ENCODE measurements at regions not wholly inside any gene's neighbourhood (a gene's known extent, or its start where the extent isn't known, plus 50 kb on each side); places are given as distances from the start of the nearest gene placed in this dataset.

- TF ChIP-seq TCF12 (IDR thresholded peaks at IDR 0.05; ENCODE audit: low read depth) (no peak), REST (IDR thresholded peaks at IDR 0.05; ENCODE audit: low read depth) (no peak), MAX (IDR thresholded peaks at IDR 0.05) (no peak), TAF1 (IDR thresholded peaks at IDR 0.05; ENCODE audit: low read depth) (no peak), NFIC (IDR thresholded peaks at IDR 0.05) (no peak), EP300 (IDR thresholded peaks at IDR 0.05; ENCODE audit: borderline replicate concordance) (no peak), TEAD4 (IDR thresholded peaks at IDR 0.05) (no peak), EGR1 (IDR thresholded peaks at IDR 0.05) (no peak), YY1 (IDR thresholded peaks at IDR 0.05; ENCODE audit: low read depth) (no peak), RAD21 (IDR thresholded peaks at IDR 0.05; ENCODE audit: low read depth) (no peak)
Measured at GRCh38 chr15:91482799-91483198, 370.7 kb upstream of the SLCO3A1 start.

- TF ChIP-seq TEAD4 (IDR thresholded peaks at IDR 0.05) (no peak), EP300 (IDR thresholded peaks at IDR 0.05; ENCODE audit: borderline replicate concordance) (no peak), CEBPB (IDR thresholded peaks at IDR 0.05) (no peak), FOXM1 (IDR thresholded peaks at IDR 0.05; ENCODE audit: borderline replicate concordance, low read depth) (no peak), CREB1 (IDR thresholded peaks at IDR 0.05; ENCODE audit: low read depth) (no peak), NFIC (IDR thresholded peaks at IDR 0.05) (no peak), MAX (IDR thresholded peaks at IDR 0.05) (no peak), REST (IDR thresholded peaks at IDR 0.05; ENCODE audit: low read depth) (no peak), USF1 (IDR thresholded peaks at IDR 0.05) (no peak), EGR1 (IDR thresholded peaks at IDR 0.05) (no peak), TAF1 (IDR thresholded peaks at IDR 0.05; ENCODE audit: low read depth) (no peak), ZBTB7A (IDR thresholded peaks at IDR 0.05; ENCODE audit: low read depth) (no peak), TCF12 (IDR thresholded peaks at IDR 0.05; ENCODE audit: low read depth) (no peak), YY1 (IDR thresholded peaks at IDR 0.05; ENCODE audit: low read depth) (no peak), RAD21 (IDR thresholded peaks at IDR 0.05; ENCODE audit: low read depth) (no peak)
Measured at GRCh38 chr15:91484141-91484540, 369.4 kb upstream of the SLCO3A1 start.

GRCh38 chr15:91488452-91488851, 365.1 kb upstream of the SLCO3A1 start:
- TF ChIP-seq CEBPB (IDR thresholded peaks at IDR 0.05) = no peak
- no peak for TF ChIP-seq MAX (IDR thresholded peaks at IDR 0.05)
- no peak for TF ChIP-seq TCF12 (IDR thresholded peaks at IDR 0.05; ENCODE audit: low read depth)
- TF ChIP-seq CREB1 (IDR thresholded peaks at IDR 0.05; ENCODE audit: low read depth) = no peak
- no peak for TF ChIP-seq USF1 (IDR thresholded peaks at IDR 0.05)
- TF ChIP-seq EGR1 (IDR thresholded peaks at IDR 0.05) = no peak

- TF ChIP-seq TAF1 (IDR thresholded peaks at IDR 0.05; ENCODE audit: low read depth) (no peak), FOXM1 (IDR thresholded peaks at IDR 0.05; ENCODE audit: borderline replicate concordance, low read depth) (no peak), TCF12 (IDR thresholded peaks at IDR 0.05; ENCODE audit: low read depth) (no peak), NFIC (IDR thresholded peaks at IDR 0.05) (no peak)
Measured at GRCh38 chr15:91490211-91490610, 363.3 kb upstream of the SLCO3A1 start.

- TF ChIP-seq TAF1 (IDR thresholded peaks at IDR 0.05; ENCODE audit: low read depth) (no peak), TCF12 (IDR thresholded peaks at IDR 0.05; ENCODE audit: low read depth) (no peak), ZBTB7A (IDR thresholded peaks at IDR 0.05; ENCODE audit: low read depth) (no peak), RAD21 (IDR thresholded peaks at IDR 0.05; ENCODE audit: low read depth) (no peak), NFIC (IDR thresholded peaks at IDR 0.05) (no peak), REST (IDR thresholded peaks at IDR 0.05; ENCODE audit: low read depth) (no peak), EGR1 (IDR thresholded peaks at IDR 0.05) (no peak), MAX (IDR thresholded peaks at IDR 0.05) (no peak), TEAD4 (IDR thresholded peaks at IDR 0.05) (no peak), CEBPB (IDR thresholded peaks at IDR 0.05) (no peak)
Measured at GRCh38 chr15:91491101-91491950, 362.2 kb upstream of the SLCO3A1 start.
